Superior temporal gyrus (tissue), 1 donor: ENCODE measurements at regions not wholly inside any gene's neighbourhood (a gene's known extent, or its start where the extent isn't known, plus 50 kb on each side); places are given as distances from the start of the nearest gene placed in this dataset.

ENCODE experiments used
- DNase-seq: peaks from one replicate; pipeline ENCODE4 v3.0.0-alpha.2; 2016; ENCODE audit errors: extremely low spot score

DNA sequence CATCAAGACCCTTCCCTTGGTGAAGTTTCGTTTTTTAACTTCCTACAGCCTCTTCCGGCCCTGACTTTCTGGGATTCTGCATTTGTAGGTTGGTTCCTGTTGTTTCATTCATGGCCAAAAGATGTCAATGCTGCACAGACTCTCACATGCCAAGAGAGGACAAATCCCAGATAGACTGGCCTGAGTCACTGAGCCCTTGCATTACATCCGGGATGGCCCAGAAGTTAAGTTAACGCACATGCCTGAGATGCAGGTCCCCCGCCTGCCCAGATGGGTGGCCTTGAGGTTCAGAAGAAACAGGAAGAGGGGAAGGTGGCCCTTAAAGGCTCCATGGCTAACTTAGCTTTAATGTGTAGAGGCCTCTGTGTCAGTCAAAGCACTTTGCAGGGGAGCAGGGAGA is 51.6 kb upstream of the SRGAP3 start:
- no peak for DNase-seq

- no peak for DNase-seq
These were observed 52.4 kb upstream of the SRGAP3 start for GRCh38 chr3:9301798-9302197.

- peak; percentile 91 for DNase-seq
These were observed 53.2 kb upstream of the SRGAP3 start for GRCh38 chr3:9302425-9303181.

- no peak for DNase-seq
These were observed 54.4 kb upstream of the THUMPD3 start for GRCh38 chr3:9308298-9308990.

- DNase-seq: no peak
These were observed 52.8 kb upstream of the THUMPD3 start for GRCh38 chr3:9310043-9310442.

GRCh38 chr3:9311228-9311627 is 51.6 kb upstream of the THUMPD3 start:
- no peak for DNase-seq
